WI38 (cell line): ENCODE measurements at regions not wholly inside any gene's neighbourhood (a gene's known extent, or its start where the extent isn't known, plus 50 kb on each side); places are given as distances from the start of the nearest gene placed in this dataset.

Experiments
- H3K4me3 ChIP-seq: 2 replicates; pipeline ENCODE4 v1.5.1; 2011; ENCODE audit warnings: low read depth, mild to moderate bottlenecking, control low read depth, low read length
- CTCF ChIP-seq: IDR thresholded peaks from 2 replicates; pipeline ENCODE4 v1.5.1; 2012; ENCODE audit warnings: low read depth, mild to moderate bottlenecking, control low read depth, low read length

GRCh38 chrX:9087271-9088040, 53.5 kb upstream of the FAM9B start:
- H3K4me3 ChIP-seq, result no peak overlapping the region
- no peak for TF ChIP-seq CTCF

GRCh38 chrX:9088896-9089295, 55.0 kb upstream of the FAM9B start:
- TF ChIP-seq CTCF, result no peak
- no peak overlapping the region for H3K4me3 ChIP-seq

GRCh38 chrX:9090766-9091165, 56.8 kb upstream of the FAM9B start:
- no peak for TF ChIP-seq CTCF
- no peak overlapping the region for H3K4me3 ChIP-seq

- no peak overlapping the region for H3K4me3 ChIP-seq
- TF ChIP-seq CTCF, result no peak
Measured at GRCh38 chrX:9091258-9091657, 57.3 kb upstream of the FAM9B start.

- TF ChIP-seq CTCF, result no peak
- H3K4me3 ChIP-seq, result no peak overlapping the region
Measured at GRCh38 chrX:9102956-9103355, 69.0 kb upstream of the FAM9B start.

- TF ChIP-seq CTCF, result no peak
- no peak overlapping the region for H3K4me3 ChIP-seq
Measured at GRCh38 chrX:9108054-9108453, 74.1 kb upstream of the FAM9B start.

- H3K4me3 ChIP-seq, result no peak overlapping the region
- no peak for TF ChIP-seq CTCF
Measured at GRCh38 chrX:9110808-9111207, 76.9 kb upstream of the FAM9B start.
